ENCODE measurements at regions not wholly inside any gene's neighbourhood (a gene's known extent, or its start where the extent isn't known, plus 50 kb on each side); places are given as distances from the start of the nearest gene placed in this dataset.

DNA sequence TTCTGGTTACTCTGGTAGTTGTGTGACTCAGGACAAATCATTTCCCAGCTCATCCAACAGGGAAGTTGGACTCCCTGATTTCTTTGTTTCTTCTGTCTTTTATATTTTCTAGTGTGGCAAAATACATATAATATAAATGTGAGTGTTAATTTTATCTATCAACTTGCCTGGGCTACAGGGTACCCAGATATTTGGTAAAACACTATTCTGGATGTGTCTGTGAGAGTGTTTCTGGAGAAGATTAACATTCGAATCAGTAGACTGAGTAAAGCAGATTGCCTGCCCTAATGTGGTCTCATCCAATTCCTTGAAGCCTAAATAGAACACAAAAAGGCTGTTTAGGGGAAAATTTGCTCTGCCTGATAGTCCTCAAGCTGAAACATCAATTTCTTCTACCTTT, 91.1 kb upstream of the EPCAM start:
- Histone ChIP-seq H3K27me3 (replicated peaks) (no peaks in the 10 kb centered on the region), H3K4me3 (ENCODE audit: low read depth, low read length) (no peak overlapping the region), H3K27ac (no peak overlapping the region), H3K36me3 (replicated peaks) (no peaks in the 10 kb centered on the region)
- TF ChIP-seq, protein P1, sequence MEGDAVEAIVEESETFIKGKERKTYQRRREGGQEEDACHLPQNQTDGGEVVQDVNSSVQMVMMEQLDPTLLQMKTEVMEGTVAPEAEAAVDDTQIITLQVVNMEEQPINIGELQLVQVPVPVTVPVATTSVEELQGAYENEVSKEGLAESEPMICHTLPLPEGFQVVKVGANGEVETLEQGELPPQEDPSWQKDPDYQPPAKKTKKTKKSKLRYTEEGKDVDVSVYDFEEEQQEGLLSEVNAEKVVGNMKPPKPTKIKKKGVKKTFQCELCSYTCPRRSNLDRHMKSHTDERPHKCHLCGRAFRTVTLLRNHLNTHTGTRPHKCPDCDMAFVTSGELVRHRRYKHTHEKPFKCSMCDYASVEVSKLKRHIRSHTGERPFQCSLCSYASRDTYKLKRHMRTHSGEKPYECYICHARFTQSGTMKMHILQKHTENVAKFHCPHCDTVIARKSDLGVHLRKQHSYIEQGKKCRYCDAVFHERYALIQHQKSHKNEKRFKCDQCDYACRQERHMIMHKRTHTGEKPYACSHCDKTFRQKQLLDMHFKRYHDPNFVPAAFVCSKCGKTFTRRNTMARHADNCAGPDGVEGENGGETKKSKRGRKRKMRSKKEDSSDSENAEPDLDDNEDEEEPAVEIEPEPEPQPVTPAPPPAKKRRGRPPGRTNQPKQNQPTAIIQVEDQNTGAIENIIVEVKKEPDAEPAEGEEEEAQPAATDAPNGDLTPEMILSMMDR (IDR thresholded peaks at IDR 0.05; ENCODE audit: low read depth, low read length, missing control alignments), result no peak
- no peak for DNase-seq
- in situ Hi-C loops (cut with HindIII; ENCODE audit: low pct_ligation_motif_present, low sequenced_read_pairs), result no loop called here

DNA sequence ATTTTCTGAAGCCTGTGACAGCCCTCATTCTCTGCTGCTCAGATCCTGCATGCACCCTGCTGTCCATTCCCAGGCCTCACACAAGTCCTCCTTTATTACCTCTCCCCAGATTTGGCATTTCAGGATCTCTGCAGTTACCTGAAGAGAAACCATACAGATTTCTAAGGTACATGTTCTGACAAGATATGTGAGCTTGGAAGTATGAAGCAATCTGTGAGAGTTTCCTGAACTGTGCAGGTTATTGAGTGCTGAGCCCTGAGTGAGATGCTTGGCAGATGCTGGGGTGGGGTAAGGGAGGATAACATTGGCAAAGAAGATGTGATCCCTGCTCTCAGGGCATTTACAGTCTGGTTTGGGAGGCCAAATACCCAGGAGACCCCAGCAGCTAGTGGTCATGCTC, 91.9 kb upstream of the EPCAM start:
- no peak for DNase-seq

DNA sequence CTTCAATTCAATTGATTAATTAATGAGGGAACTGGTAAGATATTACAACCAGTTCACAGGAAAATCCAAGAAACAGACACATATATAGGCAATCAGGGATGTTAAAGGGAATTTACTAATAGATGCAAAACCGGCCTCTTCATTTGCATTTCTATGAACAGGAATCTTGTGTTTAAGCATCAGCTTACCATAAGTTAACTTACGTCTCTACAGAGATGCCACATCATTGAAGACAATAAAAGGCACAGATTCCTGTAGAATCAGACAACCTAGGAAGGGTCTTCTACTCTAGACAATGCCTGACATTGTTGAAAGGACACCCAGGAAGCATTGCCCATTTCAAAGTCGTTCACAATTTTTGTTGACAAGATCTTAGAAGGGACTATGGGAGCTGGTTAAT, 93.0 kb upstream of the EPCAM start:
- in situ Hi-C loops (cut with HindIII; ENCODE audit: low pct_ligation_motif_present, low sequenced_read_pairs), result no loop called here
- Histone ChIP-seq H3K27me3 (replicated peaks) (no peaks in the 10 kb centered on the region), H3K27ac (no peak overlapping the region), H3K4me3 (ENCODE audit: low read depth, low read length) (no peak overlapping the region), H3K36me3 (replicated peaks) (no peaks in the 10 kb centered on the region)
- DNase-seq, result no peak
- TF ChIP-seq, protein P1 (IDR thresholded peaks at IDR 0.05; ENCODE audit: low read depth, low read length, missing control alignments), result no peak

More for the DNA sequence above, 91.9 kb upstream of the EPCAM start:
- no peak overlapping the region for H3K27ac ChIP-seq
- H3K27me3 ChIP-seq (replicated peaks), result no peaks in the 10 kb centered on the region
- in situ Hi-C loops (cut with HindIII; ENCODE audit: low pct_ligation_motif_present, low sequenced_read_pairs), result no loop called here
- TF ChIP-seq, protein P1 (IDR thresholded peaks at IDR 0.05; ENCODE audit: low read depth, low read length, missing control alignments), result no peak
- H3K36me3 ChIP-seq (replicated peaks), result no peaks in the 10 kb centered on the region
- H3K4me3 ChIP-seq (ENCODE audit: low read depth, low read length), result no peak overlapping the region

GRCh38 chr2:47274054-47274782, 94.9 kb upstream of the EPCAM start:
- Histone ChIP-seq H3K27ac (no peak overlapping the region), H3K4me3 (ENCODE audit: low read depth, low read length) (no peak overlapping the region), H3K27me3 (replicated peaks) (no peaks in the 10 kb centered on the region), H3K36me3 (replicated peaks) (no peaks in the 10 kb centered on the region)
- DNase-seq, result peak; percentile 43
- in situ Hi-C loops (cut with HindIII; ENCODE audit: low pct_ligation_motif_present, low sequenced_read_pairs), result no loop called here
- TF ChIP-seq, protein P1 (IDR thresholded peaks at IDR 0.05; ENCODE audit: low read depth, low read length, missing control alignments), result peak; percentile 17

DNA sequence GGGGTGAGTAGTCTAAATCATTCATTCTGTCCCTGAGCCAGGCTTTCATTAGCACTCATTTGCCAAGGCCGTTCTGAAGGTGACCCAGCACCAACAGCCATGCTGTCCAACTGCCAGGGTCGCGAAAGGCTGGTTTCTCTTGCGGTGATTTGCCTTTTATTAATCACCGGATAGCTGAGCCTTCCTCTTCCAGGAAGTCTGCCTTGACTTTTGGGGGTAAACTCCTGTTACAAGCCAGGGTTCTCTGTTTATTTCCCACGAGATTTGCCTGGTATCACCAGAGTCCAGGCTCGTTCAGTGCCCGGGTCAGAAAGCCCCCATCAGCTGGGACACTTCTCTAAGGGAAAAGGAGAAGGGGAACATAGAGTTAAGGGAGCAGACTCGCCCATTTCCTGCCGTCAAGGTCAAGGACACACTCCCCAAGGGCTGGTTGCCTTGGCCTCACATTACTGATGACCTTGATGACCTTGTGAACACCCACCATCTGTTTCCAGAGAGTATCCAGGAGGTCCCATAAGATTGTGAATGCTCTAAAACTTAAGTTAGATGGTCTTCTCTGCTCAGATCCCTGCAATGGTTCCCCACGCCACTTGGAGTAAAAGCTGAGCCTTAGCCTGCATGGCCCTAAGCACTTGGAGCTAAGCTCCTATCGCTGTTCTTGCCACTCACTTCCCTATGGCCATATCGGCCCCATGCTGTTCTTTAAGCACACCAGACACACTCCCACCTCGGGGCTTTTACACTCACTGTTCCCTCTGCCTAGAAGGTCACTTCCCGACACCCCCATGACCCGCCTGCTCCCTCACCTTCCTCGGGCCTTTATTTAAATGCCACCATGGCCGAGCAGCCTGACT, 96.0 kb upstream of the EPCAM start:
- H3K27me3 ChIP-seq (replicated peaks), result no peaks in the 10 kb centered on the region
- TF ChIP-seq, protein P1 (IDR thresholded peaks at IDR 0.05; ENCODE audit: low read depth, low read length, missing control alignments), result no peak
- no peak for DNase-seq
- in situ Hi-C loops (cut with HindIII; ENCODE audit: low pct_ligation_motif_present, low sequenced_read_pairs), result no loop called here
- H3K27ac ChIP-seq, result no peak overlapping the region
- no peak overlapping the region for H3K4me3 ChIP-seq (ENCODE audit: low read depth, low read length)
- no peaks in the 10 kb centered on the region for H3K36me3 ChIP-seq (replicated peaks)
